Activated naive CD4-positive, alpha-beta T cell treated with anti-CD3 and anti-CD28 coated beads, Interleukin-2, amount 50 U/mL, for 24 hours (primary cell): ENCODE measurements at regions not wholly inside any gene's neighbourhood (a gene's known extent, or its start where the extent isn't known, plus 50 kb on each side); places are given as distances from the start of the nearest gene placed in this dataset.
"Not testable (repeated sequence)": the region's sequence is repeated elsewhere in the genome, so short reads cannot be mapped to it uniquely, and the experiment has no call there.

Experiments
- H3K27ac Mint-ChIP-seq: one replicate; pipeline ENCODE4 v1.8.0; 2021; ENCODE audit warnings: mild to moderate bottlenecking, mixed read lengths
- H3K27me3 Mint-ChIP-seq: one replicate; pipeline ENCODE4 v1.8.0; 2021; ENCODE audit warnings: mixed read lengths
- H3K36me3 Mint-ChIP-seq: one replicate; pipeline ENCODE4 v1.8.0; 2021; ENCODE audit warnings: mixed read lengths
- H3K4me1 Mint-ChIP-seq: one replicate; pipeline ENCODE4 v1.8.0; 2021; ENCODE audit warnings: mixed read lengths
- H3K4me3 Mint-ChIP-seq: one replicate; pipeline ENCODE4 v1.8.0; 2021; ENCODE audit warnings: mild to moderate bottlenecking, mixed read lengths
- H3K9me3 Mint-ChIP-seq: one replicate; pipeline ENCODE4 v1.8.0; 2021; ENCODE audit warnings: mixed read lengths

GRCh38 chr7:80316811-80317210, 182.2 kb downstream of the GNAI1 start:
- H3K4me1 Mint-ChIP-seq: peaks cover 3% of the 10 kb centered on the region
- H3K36me3 Mint-ChIP-seq: no peaks in the 10 kb centered on the region
- no peak overlapping the region for H3K27ac Mint-ChIP-seq
- no peaks in the 10 kb centered on the region for H3K9me3 Mint-ChIP-seq
- H3K4me3 Mint-ChIP-seq: no peak overlapping the region
- H3K27me3 Mint-ChIP-seq: no peaks in the 10 kb centered on the region

- H3K4me3 Mint-ChIP-seq: no peak overlapping the region
- H3K4me1 Mint-ChIP-seq: peaks cover 24% of the 10 kb centered on the region
- H3K27ac Mint-ChIP-seq: no peak overlapping the region
- H3K36me3 Mint-ChIP-seq: no peaks in the 10 kb centered on the region
- no peaks in the 10 kb centered on the region for H3K27me3 Mint-ChIP-seq
- H3K9me3 Mint-ChIP-seq: peaks cover 8% of the 10 kb centered on the region
Measured at GRCh38 chr7:80313716-80314115, 179.1 kb downstream of the GNAI1 start.

GRCh38 chr7:80313067-80313626, 178.5 kb downstream of the GNAI1 start:
- H3K36me3 Mint-ChIP-seq: no peaks in the 10 kb centered on the region
- H3K4me3 Mint-ChIP-seq: no peak overlapping the region
- no peaks in the 10 kb centered on the region for H3K27me3 Mint-ChIP-seq
- H3K9me3 Mint-ChIP-seq: peaks cover 8% of the 10 kb centered on the region
- H3K27ac Mint-ChIP-seq: no peak overlapping the region
- peaks cover 24% of the 10 kb centered on the region for H3K4me1 Mint-ChIP-seq

GRCh38 chr7:80312139-80312661, 177.6 kb downstream of the GNAI1 start:
- Mint-ChIP-seq H3K4me1 (peaks cover 24% of the 10 kb centered on the region), H3K9me3 (peaks cover 8% of the 10 kb centered on the region), H3K27me3 (no peaks in the 10 kb centered on the region), H3K36me3 (no peaks in the 10 kb centered on the region), H3K27ac (no peak overlapping the region), H3K4me3 (no peak overlapping the region)

GRCh38 chr7:80311313-80311712, 176.7 kb downstream of the GNAI1 start:
- Mint-ChIP-seq H3K27ac (no peak overlapping the region), H3K9me3 (peaks cover 8% of the 10 kb centered on the region), H3K27me3 (no peaks in the 10 kb centered on the region), H3K4me3 (no peak overlapping the region), H3K4me1 (peaks cover 24% of the 10 kb centered on the region), H3K36me3 (no peaks in the 10 kb centered on the region)

- Mint-ChIP-seq H3K27ac (no peak overlapping the region), H3K9me3 (peaks cover 8% of the 10 kb centered on the region), H3K36me3 (no peaks in the 10 kb centered on the region), H3K27me3 (no peaks in the 10 kb centered on the region), H3K4me3 (no peak overlapping the region), H3K4me1 (peaks cover 24% of the 10 kb centered on the region)
Measured at GRCh38 chr7:80309971-80310549, 175.4 kb downstream of the GNAI1 start.

- H3K27me3 Mint-ChIP-seq: no peaks in the 10 kb centered on the region
- H3K4me3 Mint-ChIP-seq: peak overlapping the region; percentile 3
- no peak overlapping the region for H3K27ac Mint-ChIP-seq
- H3K36me3 Mint-ChIP-seq: no peaks in the 10 kb centered on the region
- peaks cover 24% of the 10 kb centered on the region for H3K4me1 Mint-ChIP-seq
- H3K9me3 Mint-ChIP-seq: peaks cover 8% of the 10 kb centered on the region
Measured at GRCh38 chr7:80309377-80309776, 174.7 kb downstream of the GNAI1 start.

GRCh38 chr7:80307227-80307856, 172.7 kb downstream of the GNAI1 start:
- Mint-ChIP-seq H3K27me3 (peaks cover 1% of the 10 kb centered on the region), H3K9me3 (peaks cover 8% of the 10 kb centered on the region), H3K27ac (no peak overlapping the region), H3K4me1 (peaks cover 24% of the 10 kb centered on the region), H3K36me3 (no peaks in the 10 kb centered on the region), H3K4me3 (no peak overlapping the region)

GRCh38 chr7:80303315-80303714, 168.7 kb downstream of the GNAI1 start:
- H3K9me3 Mint-ChIP-seq: no peaks in the 10 kb centered on the region
- H3K27me3 Mint-ChIP-seq: peaks cover 1% of the 10 kb centered on the region
- no peaks in the 10 kb centered on the region for H3K36me3 Mint-ChIP-seq
- no peaks in the 10 kb centered on the region for H3K4me1 Mint-ChIP-seq
- no peak overlapping the region for H3K27ac Mint-ChIP-seq
- H3K4me3 Mint-ChIP-seq: no peak overlapping the region

- Mint-ChIP-seq H3K27me3 (peaks cover 1% of the 10 kb centered on the region), H3K4me1 (no peaks in the 10 kb centered on the region), H3K9me3 (no peaks in the 10 kb centered on the region), H3K36me3 (no peaks in the 10 kb centered on the region), H3K27ac (no peak overlapping the region), H3K4me3 (no peak overlapping the region)
Measured at GRCh38 chr7:80302636-80303035, 168.0 kb downstream of the GNAI1 start.

GRCh38 chr7:80302078-80302477, 167.4 kb downstream of the GNAI1 start:
- Mint-ChIP-seq H3K4me3 (no peak overlapping the region), H3K36me3 (no peaks in the 10 kb centered on the region), H3K27ac (no peak overlapping the region), H3K4me1 (no peaks in the 10 kb centered on the region), H3K27me3 (peaks cover 1% of the 10 kb centered on the region), H3K9me3 (no peaks in the 10 kb centered on the region)

- H3K9me3 Mint-ChIP-seq: peaks cover 13% of the 10 kb centered on the region
- no peaks in the 10 kb centered on the region for H3K4me1 Mint-ChIP-seq
- H3K36me3 Mint-ChIP-seq: no peaks in the 10 kb centered on the region
- H3K27ac Mint-ChIP-seq: no peak overlapping the region
- no peak overlapping the region for H3K4me3 Mint-ChIP-seq
- no peaks in the 10 kb centered on the region for H3K27me3 Mint-ChIP-seq
Measured at GRCh38 chr7:80298201-80298600, 163.6 kb downstream of the GNAI1 start.

- H3K27ac Mint-ChIP-seq: no peak overlapping the region
- H3K4me1 Mint-ChIP-seq: no peaks in the 10 kb centered on the region
- no peaks in the 10 kb centered on the region for H3K27me3 Mint-ChIP-seq
- H3K36me3 Mint-ChIP-seq: no peaks in the 10 kb centered on the region
- no peak overlapping the region for H3K4me3 Mint-ChIP-seq
- H3K9me3 Mint-ChIP-seq: peaks cover 17% of the 10 kb centered on the region
Measured at GRCh38 chr7:80294346-80294745, 159.7 kb downstream of the GNAI1 start.

GRCh38 chr7:80292634-80293033, 158.0 kb downstream of the GNAI1 start:
- not testable (repeated sequence) for H3K4me1 Mint-ChIP-seq, H3K36me3 Mint-ChIP-seq, H3K27me3 Mint-ChIP-seq, H3K4me3 Mint-ChIP-seq, H3K27ac Mint-ChIP-seq
- H3K9me3 Mint-ChIP-seq: peaks cover 17% of the 10 kb centered on the region

- no peak overlapping the region for H3K27ac Mint-ChIP-seq
- no peaks in the 10 kb centered on the region for H3K4me1 Mint-ChIP-seq
- H3K4me3 Mint-ChIP-seq: no peak overlapping the region
- H3K9me3 Mint-ChIP-seq: peaks cover 11% of the 10 kb centered on the region
- H3K27me3 Mint-ChIP-seq: no peaks in the 10 kb centered on the region
- H3K36me3 Mint-ChIP-seq: no peaks in the 10 kb centered on the region
Measured at GRCh38 chr7:80288175-80289122, 153.8 kb downstream of the GNAI1 start.
